ENCODE measurements at regions not wholly inside any gene's neighbourhood (a gene's known extent, or its start where the extent isn't known, plus 50 kb on each side); places are given as distances from the start of the nearest gene placed in this dataset.

- no peak for TF ChIP-seq CTCF (IDR thresholded peaks at IDR 0.05; ENCODE audit: low read length)
- TF ChIP-seq EZH2 (IDR thresholded peaks at IDR 0.05; ENCODE audit: borderline replicate concordance, low read length) = no peak
These were observed 202.3 kb downstream of the TENT4A start for GRCh38 chr5:6915574-6915973.
